ENCODE measurements at regions not wholly inside any gene's neighbourhood (a gene's known extent, or its start where the extent isn't known, plus 50 kb on each side); places are given as distances from the start of the nearest gene placed in this dataset.

GRCh38 chr15:87433871-87434270, 822.7 kb downstream of the NTRK3 start:
- Histone ChIP-seq H3K18ac (ENCODE audit: low read depth, low read length) (no peak overlapping the region), H3K27me3 (ENCODE audit: control insufficient read depth, insufficient read depth, low read length) (no peaks in the 10 kb centered on the region), H4K5ac (ENCODE audit: low read depth, low read length) (no peak overlapping the region), H3K36me3 (ENCODE audit: control insufficient read depth, insufficient read depth, low read length) (no peaks in the 10 kb centered on the region), H3K14ac (replicated peaks; ENCODE audit: low read depth, low read length) (no peak overlapping the region), H3K4me3 (ENCODE audit: insufficient read depth, low read depth, low read length) (no peak overlapping the region), H3K27ac (ENCODE audit: insufficient read depth, low read length) (no peak overlapping the region), H3K9ac (ENCODE audit: low read depth, low read length) (no peak overlapping the region), H3K4me1 (ENCODE audit: control insufficient read depth, insufficient read depth, low read length) (no peaks in the 10 kb centered on the region), H2BK5ac (ENCODE audit: low read depth, low read length, poor library complexity, severe bottlenecking) (no peak overlapping the region), H4K91ac (ENCODE audit: insufficient read depth, low read depth, low read length) (no peak overlapping the region), H3K4me2 (ENCODE audit: low read depth, low read length) (no peak overlapping the region), H4K20me1 (ENCODE audit: insufficient read depth, low read length) (no peaks in the 10 kb centered on the region), H3K79me1 (ENCODE audit: low read depth in 1 of 2, low read length in 2 of 2) (no peaks in the 10 kb centered on the region), H3K4ac (ENCODE audit: low read depth, low read length) (no peak overlapping the region), H3K56ac (ENCODE audit: extremely low read depth, insufficient read depth, low read length) (no peak overlapping the region), H2AK5ac (ENCODE audit: low read depth, low read length) (no peak overlapping the region), H3K9me3 (ENCODE audit: control insufficient read depth, insufficient read depth, low read length) (peaks cover 2% of the 10 kb centered on the region; the same call in 1 of the 2 replicates), H3K9me1 (ENCODE audit: insufficient read depth, low read length) (no peaks in the 10 kb centered on the region), H2BK20ac (ENCODE audit: low read depth, low read length) (no peak overlapping the region), H3K23ac (ENCODE audit: low read depth, low read length) (no peak overlapping the region), H4K8ac (ENCODE audit: low read depth in 2 of 2, low read length in 2 of 2) (no peak overlapping the region), H2AFZ (replicated peaks; ENCODE audit: low read length, poor library complexity) (no peak overlapping the region), H2BK15ac (ENCODE audit: low read depth, low read length) (no peak overlapping the region), H2AK9ac (replicated peaks; ENCODE audit: low read depth, low read length, poor library complexity) (no peak overlapping the region), H2BK120ac (ENCODE audit: low read depth, low read length) (no peak overlapping the region)
- no TSS peak for BruUV-seq (replicated peaks)
- intact Hi-C loops (cut with micrococcal nuclease), result no loop called here
- ATAC-seq (ENCODE audit: low read depth) (no peak), DNase-seq (no peak)
- in situ Hi-C loops (cut with MboI; ENCODE audit: low sequenced_read_pairs), result no loop called here
- no CpG with 5 or more reads among the region's 1 CpG for WGBS, 2 experiments (ENCODE audit: extremely low coverage in 2 of 2, insufficient read length in 1 of 2)
- ChIA-PET CTCF (no interaction called here), POLR2A (ENCODE audit: unreplicated experiment) (no interaction called here)
- TF ChIP-seq ELK1 (IDR thresholded peaks at IDR 0.05; ENCODE audit: borderline replicate concordance, low read depth, low read length), result no peak
- TF ChIP-seq CTCF (conservative IDR thresholded peaks at IDR 0.05; ENCODE audit: low read depth, low read length), result no peak
- TF ChIP-seq MAZ (IDR thresholded peaks at IDR 0.05; ENCODE audit: borderline replicate concordance, low read depth, low read length), result no peak
- TF ChIP-seq CEBPB (IDR thresholded peaks at IDR 0.05; ENCODE audit: low read depth, low read length), result no peak
- no peak for TF ChIP-seq USF2 (IDR thresholded peaks at IDR 0.05; ENCODE audit: low read depth, low read length)
- no peak for TF ChIP-seq MAFK (IDR thresholded peaks at IDR 0.05; ENCODE audit: low read depth, low read length)
- TF ChIP-seq BHLHE40 (IDR thresholded peaks at IDR 0.05; ENCODE audit: low read depth, low read length), result no peak
- TF ChIP-seq RAD21 (IDR thresholded peaks at IDR 0.05; ENCODE audit: low read length), result no peak
- no peak for TF ChIP-seq MXI1 (IDR thresholded peaks at IDR 0.05; ENCODE audit: borderline replicate concordance, low read depth, low read length)
- TF ChIP-seq NFE2L2 (IDR thresholded peaks at IDR 0.05; ENCODE audit: low read depth, low read length), result no peak
- dilution Hi-C loops (cut with HindIII; ENCODE audit: low sequenced_read_pairs, unreplicated experiment), result no loop called here
